ENCODE measurements at regions not wholly inside any gene's neighbourhood (a gene's known extent, or its start where the extent isn't known, plus 50 kb on each side); places are given as distances from the start of the nearest gene placed in this dataset.

DNA sequence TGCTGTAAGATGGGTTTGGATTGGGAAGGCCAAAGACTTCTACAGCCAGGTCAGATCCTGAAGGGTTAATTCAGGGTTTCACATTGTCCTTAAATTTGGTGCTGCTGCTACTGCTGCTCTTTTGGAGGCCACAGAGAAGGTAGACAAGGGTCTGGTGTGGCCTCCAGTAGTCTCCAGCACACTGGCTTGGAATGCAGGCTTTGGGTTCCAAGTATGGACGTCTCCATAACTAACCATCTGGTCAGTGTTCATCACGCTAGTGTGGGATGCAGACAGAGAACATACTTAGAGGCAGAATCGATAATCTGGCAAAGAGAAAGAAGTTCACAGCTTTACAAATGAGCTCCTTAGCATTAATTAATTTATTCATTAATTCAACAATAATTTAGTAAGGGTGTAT lies 154.1 kb downstream of the ZBTB18 start:
- no peak overlapping the region for H3K27ac ChIP-seq (ENCODE audit: low read length)
- H4K20me1 ChIP-seq (ENCODE audit: insufficient read depth, low read depth, low read length): no peaks in the 10 kb centered on the region
- H3K9me3 ChIP-seq (ENCODE audit: low read length): no peaks in the 10 kb centered on the region
- H3K9ac ChIP-seq (ENCODE audit: low read length): no peak overlapping the region
- H2AFZ ChIP-seq (ENCODE audit: low read length): no peak overlapping the region
- H3K36me3 ChIP-seq (ENCODE audit: insufficient read depth, low read length): no peaks in the 10 kb centered on the region
- no peak overlapping the region for H3K4me3 ChIP-seq (ENCODE audit: low read length)
- no peaks in the 10 kb centered on the region for H3K9me2 ChIP-seq (replicated peaks; ENCODE audit: insufficient read depth, low read length)
- H3K27me3 ChIP-seq (ENCODE audit: low read length): no peaks in the 10 kb centered on the region
- DNase-seq: no peak
- H3K4me1 ChIP-seq (ENCODE audit: low read length): no peaks in the 10 kb centered on the region
- H3K4me2 ChIP-seq (ENCODE audit: low read depth, low read length, poor library complexity, severe bottlenecking): no peak overlapping the region
- no peaks in the 10 kb centered on the region for H3K79me2 ChIP-seq (ENCODE audit: low read length)

DNA sequence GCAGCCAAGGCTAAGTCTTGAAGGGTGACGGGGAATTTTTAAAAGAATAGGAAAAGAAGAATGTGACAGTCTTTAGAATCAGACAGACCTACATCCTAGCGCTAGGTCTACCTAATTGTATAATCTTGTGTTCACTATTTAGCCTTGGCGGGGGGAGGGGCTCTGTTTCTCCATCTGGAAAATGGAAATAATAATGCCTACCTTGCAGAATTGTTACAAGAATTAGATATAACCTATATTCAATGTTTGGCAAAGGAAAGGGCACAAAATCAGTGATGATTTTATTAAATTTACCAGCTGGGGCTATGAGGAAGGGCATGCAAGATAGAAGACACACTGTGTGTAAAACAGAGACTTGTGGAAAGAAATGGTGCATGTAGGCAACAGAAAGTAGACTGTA lies 154.8 kb downstream of the ZBTB18 start:
- Histone ChIP-seq H3K27me3 (ENCODE audit: low read length) (no peaks in the 10 kb centered on the region), H3K4me3 (ENCODE audit: low read length) (no peak overlapping the region), H3K9me3 (ENCODE audit: low read length) (no peaks in the 10 kb centered on the region), H3K9ac (ENCODE audit: low read length) (no peak overlapping the region), H3K36me3 (ENCODE audit: insufficient read depth, low read length) (no peaks in the 10 kb centered on the region), H3K9me2 (replicated peaks; ENCODE audit: insufficient read depth, low read length) (no peaks in the 10 kb centered on the region), H3K4me1 (ENCODE audit: low read length) (no peaks in the 10 kb centered on the region), H3K27ac (ENCODE audit: low read length) (no peak overlapping the region), H3K79me2 (ENCODE audit: low read length) (no peaks in the 10 kb centered on the region), H2AFZ (ENCODE audit: low read length) (no peak overlapping the region), H3K4me2 (ENCODE audit: low read depth, low read length, poor library complexity, severe bottlenecking) (no peak overlapping the region), H4K20me1 (ENCODE audit: insufficient read depth, low read depth, low read length) (no peaks in the 10 kb centered on the region)
- DNase-seq: no peak

DNA sequence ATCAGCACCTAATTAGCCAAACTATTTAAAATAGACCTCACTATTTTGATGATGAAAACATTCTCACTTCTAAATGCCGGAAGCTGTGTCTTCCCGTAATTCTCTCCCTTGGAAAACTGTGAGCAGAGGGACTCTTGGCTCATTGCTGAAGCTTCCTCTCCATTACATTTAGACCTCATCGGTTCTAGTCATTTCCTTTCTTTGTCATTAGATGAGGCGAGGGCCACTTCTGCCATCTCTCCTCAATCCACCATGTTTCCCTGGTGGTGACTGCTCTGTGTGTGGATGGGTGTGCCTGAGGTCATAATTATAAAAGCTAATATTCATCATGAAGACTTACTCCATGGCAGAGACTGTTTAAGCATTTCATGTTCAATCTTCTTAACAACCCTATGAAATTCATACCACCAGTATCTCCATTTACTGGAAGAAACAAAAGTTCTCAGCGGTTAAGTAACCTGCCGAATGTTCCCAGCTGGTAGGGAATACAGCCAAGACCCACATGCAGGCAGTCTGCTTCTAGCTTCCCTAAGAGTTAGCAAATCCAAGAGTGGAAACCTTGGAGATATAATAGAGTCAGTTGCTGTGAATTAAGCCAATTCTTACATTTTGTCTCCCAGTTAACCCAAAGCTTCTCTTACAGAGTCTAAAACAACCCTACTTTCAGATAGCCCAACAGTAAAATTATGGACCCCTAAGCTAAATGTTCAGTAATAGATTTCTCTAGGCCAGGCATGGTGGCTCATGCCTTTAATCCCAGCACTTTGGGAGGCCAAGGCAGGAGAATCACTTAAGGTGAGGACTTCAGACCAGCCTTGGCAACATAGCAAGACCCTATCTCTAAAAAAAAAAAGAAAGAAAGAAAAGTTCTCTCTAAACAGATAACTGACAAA lies 156.2 kb downstream of the ZBTB18 start:
- Histone ChIP-seq H3K4me1 (ENCODE audit: low read length) (no peaks in the 10 kb centered on the region), H3K9me2 (replicated peaks; ENCODE audit: insufficient read depth, low read length) (no peaks in the 10 kb centered on the region), H3K4me2 (ENCODE audit: low read depth, low read length, poor library complexity, severe bottlenecking) (no peak overlapping the region), H3K27ac (ENCODE audit: low read length) (no peak overlapping the region), H3K4me3 (ENCODE audit: low read length) (no peak overlapping the region), H3K9me3 (ENCODE audit: low read length) (no peaks in the 10 kb centered on the region), H4K20me1 (ENCODE audit: insufficient read depth, low read depth, low read length) (no peaks in the 10 kb centered on the region), H2AFZ (ENCODE audit: low read length) (no peak overlapping the region), H3K9ac (ENCODE audit: low read length) (no peak overlapping the region), H3K79me2 (ENCODE audit: low read length) (no peaks in the 10 kb centered on the region), H3K36me3 (ENCODE audit: insufficient read depth, low read length) (no peaks in the 10 kb centered on the region), H3K27me3 (ENCODE audit: low read length) (no peaks in the 10 kb centered on the region)
- DNase-seq: no peak

DNA sequence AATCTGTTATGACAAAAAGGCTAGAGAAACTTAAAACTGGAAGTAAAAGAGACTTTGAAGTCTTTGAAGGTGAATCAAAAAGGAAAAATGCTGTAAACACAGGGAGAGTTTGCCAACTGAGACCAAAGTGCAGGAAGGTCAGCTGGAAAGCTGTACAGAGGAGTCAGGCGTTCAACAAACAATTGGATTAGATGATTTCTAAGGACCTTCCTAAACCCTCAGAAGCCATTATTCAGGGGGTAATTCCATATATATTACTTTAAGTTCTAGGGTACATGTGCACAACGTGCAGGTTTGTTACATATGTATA lies 156.8 kb downstream of the ZBTB18 start:
- Histone ChIP-seq H3K4me3 (ENCODE audit: low read length) (no peak overlapping the region), H3K9me2 (replicated peaks; ENCODE audit: insufficient read depth, low read length) (no peaks in the 10 kb centered on the region), H2AFZ (ENCODE audit: low read length) (no peak overlapping the region), H3K27ac (ENCODE audit: low read length) (no peak overlapping the region), H3K27me3 (ENCODE audit: low read length) (no peaks in the 10 kb centered on the region), H3K79me2 (ENCODE audit: low read length) (no peaks in the 10 kb centered on the region), H3K9me3 (ENCODE audit: low read length) (no peaks in the 10 kb centered on the region), H3K9ac (ENCODE audit: low read length) (no peak overlapping the region), H3K4me1 (ENCODE audit: low read length) (no peaks in the 10 kb centered on the region), H4K20me1 (ENCODE audit: insufficient read depth, low read depth, low read length) (no peaks in the 10 kb centered on the region), H3K4me2 (ENCODE audit: low read depth, low read length, poor library complexity, severe bottlenecking) (no peak overlapping the region), H3K36me3 (ENCODE audit: insufficient read depth, low read length) (no peaks in the 10 kb centered on the region)
- no peak for DNase-seq

DNA sequence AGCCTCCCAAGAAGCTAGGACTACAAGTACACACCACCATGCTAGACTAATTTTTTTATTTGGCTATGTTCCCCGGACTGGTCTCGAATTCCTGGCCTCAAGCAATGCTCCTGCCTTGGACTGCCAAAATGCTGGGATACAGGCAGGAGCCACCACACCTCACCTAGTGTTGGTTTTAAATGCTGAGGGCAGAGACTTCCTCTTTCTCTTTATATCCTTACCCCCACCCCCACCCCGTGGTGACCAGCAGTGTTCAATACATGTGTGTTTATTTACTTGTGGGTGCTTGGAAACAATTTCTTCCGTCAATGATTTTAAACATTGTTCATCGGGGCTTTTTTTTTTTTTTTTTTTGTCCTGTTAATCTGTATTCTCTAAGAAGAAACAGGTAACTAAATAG lies 158.9 kb downstream of the ZBTB18 start:
- no peak for DNase-seq
- Histone ChIP-seq H3K79me2 (ENCODE audit: low read length) (no peaks in the 10 kb centered on the region), H3K9me3 (ENCODE audit: low read length) (no peaks in the 10 kb centered on the region), H3K4me1 (ENCODE audit: low read length) (no peaks in the 10 kb centered on the region), H4K20me1 (ENCODE audit: insufficient read depth, low read depth, low read length) (no peaks in the 10 kb centered on the region), H3K4me2 (ENCODE audit: low read depth, low read length, poor library complexity, severe bottlenecking) (no peak overlapping the region), H3K9me2 (replicated peaks; ENCODE audit: insufficient read depth, low read length) (no peaks in the 10 kb centered on the region), H3K36me3 (ENCODE audit: insufficient read depth, low read length) (no peaks in the 10 kb centered on the region), H3K27ac (ENCODE audit: low read length) (no peak overlapping the region), H3K9ac (ENCODE audit: low read length) (no peak overlapping the region), H3K27me3 (ENCODE audit: low read length) (no peaks in the 10 kb centered on the region), H3K4me3 (ENCODE audit: low read length) (no peak overlapping the region), H2AFZ (ENCODE audit: low read length) (no peak overlapping the region)

DNA sequence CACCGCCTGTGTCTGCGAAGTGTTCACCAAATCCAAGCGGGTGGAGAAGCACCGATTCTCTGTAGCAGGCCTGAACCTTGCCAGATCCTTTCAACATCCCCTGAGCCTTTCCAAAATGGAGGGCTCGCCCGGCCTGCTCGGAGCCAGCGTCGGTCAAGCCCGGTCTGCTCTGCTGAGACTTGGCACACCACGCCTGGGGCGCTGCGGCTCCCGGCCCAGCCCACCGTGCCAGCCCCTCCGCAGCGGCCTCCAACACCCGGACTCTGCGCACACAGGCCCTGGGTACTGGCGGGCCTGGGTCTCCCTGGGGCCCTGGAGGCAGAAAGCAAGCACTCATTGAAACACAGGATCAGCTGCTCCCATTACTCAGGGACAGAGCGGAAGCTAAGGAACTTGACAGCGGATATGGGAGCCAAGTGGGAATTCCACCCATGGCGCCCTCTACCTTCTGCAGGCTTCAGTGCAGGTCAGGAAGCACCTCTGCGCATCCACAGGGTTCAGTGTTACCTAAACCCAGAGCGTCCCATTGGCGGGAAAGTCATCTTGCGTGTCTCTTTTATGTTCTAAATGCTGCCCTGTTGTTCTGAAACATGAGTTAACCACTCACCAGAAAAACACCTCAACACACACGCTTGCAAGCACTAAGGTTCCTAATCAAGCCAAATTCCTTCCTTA lies 159.9 kb downstream of the ZBTB18 start:
- no peaks in the 10 kb centered on the region for H3K9me2 ChIP-seq (replicated peaks; ENCODE audit: insufficient read depth, low read length)
- H3K4me3 ChIP-seq (ENCODE audit: low read length): no peak overlapping the region
- H3K27ac ChIP-seq (ENCODE audit: low read length): no peak overlapping the region
- H2AFZ ChIP-seq (ENCODE audit: low read length): no peak overlapping the region
- H3K9me3 ChIP-seq (ENCODE audit: low read length): no peaks in the 10 kb centered on the region
- H3K4me2 ChIP-seq (ENCODE audit: low read depth, low read length, poor library complexity, severe bottlenecking): no peak overlapping the region
- H3K9ac ChIP-seq (ENCODE audit: low read length): no peak overlapping the region
- H3K79me2 ChIP-seq (ENCODE audit: low read length): no peaks in the 10 kb centered on the region
- H3K4me1 ChIP-seq (ENCODE audit: low read length): no peaks in the 10 kb centered on the region
- no peaks in the 10 kb centered on the region for H3K36me3 ChIP-seq (ENCODE audit: insufficient read depth, low read length)
- H4K20me1 ChIP-seq (ENCODE audit: insufficient read depth, low read depth, low read length): no peaks in the 10 kb centered on the region
- no peaks in the 10 kb centered on the region for H3K27me3 ChIP-seq (ENCODE audit: low read length)
- no peak for DNase-seq

DNA sequence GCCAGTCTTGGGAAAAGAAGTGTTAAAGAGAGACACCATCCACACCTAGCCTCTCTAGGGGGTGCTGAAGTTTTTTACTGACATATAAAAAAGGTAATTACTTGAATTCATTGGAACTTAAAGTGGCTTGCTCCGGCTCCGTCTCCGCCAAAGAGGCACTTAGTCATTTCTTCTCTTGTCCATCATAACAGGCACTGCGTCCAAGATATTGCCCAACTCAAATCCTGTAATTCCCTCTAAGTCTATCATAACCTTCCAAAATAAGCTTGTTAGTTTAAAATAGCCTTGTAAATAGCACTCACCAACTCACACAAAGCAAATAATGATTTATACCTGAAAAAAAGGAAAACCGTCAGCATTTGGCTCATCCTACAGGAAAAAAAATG lies 160.5 kb downstream of the ZBTB18 start:
- DNase-seq: no peak
- Histone ChIP-seq H4K20me1 (ENCODE audit: insufficient read depth, low read depth, low read length) (no peaks in the 10 kb centered on the region), H3K9me2 (replicated peaks; ENCODE audit: insufficient read depth, low read length) (no peaks in the 10 kb centered on the region), H3K4me3 (ENCODE audit: low read length) (no peak overlapping the region), H2AFZ (ENCODE audit: low read length) (no peak overlapping the region), H3K4me2 (ENCODE audit: low read depth, low read length, poor library complexity, severe bottlenecking) (no peak overlapping the region), H3K79me2 (ENCODE audit: low read length) (no peaks in the 10 kb centered on the region), H3K9me3 (ENCODE audit: low read length) (no peaks in the 10 kb centered on the region), H3K4me1 (ENCODE audit: low read length) (no peaks in the 10 kb centered on the region), H3K27ac (ENCODE audit: low read length) (no peak overlapping the region), H3K27me3 (ENCODE audit: low read length) (no peaks in the 10 kb centered on the region), H3K9ac (ENCODE audit: low read length) (no peak overlapping the region), H3K36me3 (ENCODE audit: insufficient read depth, low read length) (no peaks in the 10 kb centered on the region)

DNA sequence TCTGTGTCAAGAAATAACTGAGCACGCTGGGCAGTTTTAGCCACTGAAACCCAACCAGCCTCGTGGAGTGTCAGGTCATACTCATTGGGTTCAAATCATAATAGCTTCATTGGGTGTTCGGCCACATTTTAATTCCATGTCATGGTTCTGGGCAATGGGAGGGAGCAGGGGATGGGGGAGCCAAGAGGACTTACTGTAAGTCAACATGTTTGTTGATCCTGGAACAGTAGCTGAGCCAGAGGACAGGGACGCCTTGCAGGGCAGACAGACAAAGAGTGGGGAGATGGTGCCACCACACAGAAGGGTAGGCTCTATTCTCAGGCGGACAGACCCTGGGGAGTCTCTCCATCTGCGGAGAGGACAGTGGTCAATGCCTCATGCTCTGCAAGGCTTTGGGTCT lies 161.1 kb downstream of the ZBTB18 start:
- DNase-seq: no peak
- Histone ChIP-seq H4K20me1 (ENCODE audit: insufficient read depth, low read depth, low read length) (no peaks in the 10 kb centered on the region), H3K79me2 (ENCODE audit: low read length) (no peaks in the 10 kb centered on the region), H3K9me2 (replicated peaks; ENCODE audit: insufficient read depth, low read length) (no peaks in the 10 kb centered on the region), H3K9me3 (ENCODE audit: low read length) (no peaks in the 10 kb centered on the region), H3K4me3 (ENCODE audit: low read length) (no peak overlapping the region), H3K9ac (ENCODE audit: low read length) (no peak overlapping the region), H2AFZ (ENCODE audit: low read length) (no peak overlapping the region), H3K4me2 (ENCODE audit: low read depth, low read length, poor library complexity, severe bottlenecking) (no peak overlapping the region), H3K27ac (ENCODE audit: low read length) (no peak overlapping the region), H3K4me1 (ENCODE audit: low read length) (no peaks in the 10 kb centered on the region), H3K27me3 (ENCODE audit: low read length) (no peaks in the 10 kb centered on the region), H3K36me3 (ENCODE audit: insufficient read depth, low read length) (no peaks in the 10 kb centered on the region)
